ENCODE measurements at regions not wholly inside any gene's neighbourhood (a gene's known extent, or its start where the extent isn't known, plus 50 kb on each side); places are given as distances from the start of the nearest gene placed in this dataset.

DNA sequence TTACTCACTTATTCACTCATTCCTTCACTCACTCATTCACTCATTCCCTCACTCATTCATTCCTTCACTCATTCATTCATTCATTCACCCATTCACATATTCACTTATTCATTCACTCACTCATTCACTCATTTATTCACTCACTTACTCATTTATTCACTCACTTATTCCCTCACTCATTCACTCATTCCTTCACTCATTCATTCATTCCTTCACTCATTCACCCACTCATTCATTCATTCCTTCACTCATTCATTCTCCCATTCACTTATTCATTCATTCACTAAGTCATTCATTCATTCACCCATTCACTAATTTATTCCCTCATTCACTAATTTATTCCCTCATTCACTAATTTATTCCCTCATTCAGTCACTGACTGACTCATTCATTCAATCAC is 127.6 kb downstream of the EDN3 start:
- no peak overlapping the region for H3K4me3 ChIP-seq (ENCODE audit: extremely low read depth in 1 of 4, insufficient read depth in 2 of 4, low read depth in 3 of 4, low read length in 4 of 4)
- no peaks in the 10 kb centered on the region; a peak in 1 of 7 replicates for H3K4me1 ChIP-seq (replicated peaks in 1 of 4; ENCODE audit: control insufficient read depth in 3 of 4, insufficient read depth in 4 of 4, low read length in 3 of 4)
- H3K79me2 ChIP-seq (ENCODE audit: control insufficient read depth in 1 of 2, insufficient read depth in 2 of 2, low read length in 2 of 2), result no peaks in the 10 kb centered on the region
- no peak overlapping the region for H2AK5ac ChIP-seq (ENCODE audit: low read depth, low read length)
- POLR2A ChIA-PET (ENCODE audit: partially characterized antibody), result no interaction called here
- CTCF ChIA-PET (ENCODE audit: partially characterized antibody), result interaction anchor here (1.2 to 2.0 kb wide), 6 partner anchors 8 to 220 kb away, joined by 3 to 7 read pairs (median 4); no protein-coding TSS in a partner anchor
- no peak overlapping the region for H3K9ac ChIP-seq (replicated peaks in 1 of 4; ENCODE audit: extremely low read depth in 1 of 4, low read depth in 3 of 4, low read length in 3 of 4)
- no peak overlapping the region for H4K8ac ChIP-seq (ENCODE audit: extremely low read depth, insufficient read depth, low read length)
- H2AFZ ChIP-seq (ENCODE audit: low read length), result no peak overlapping the region
- no peak overlapping the region for H2BK20ac ChIP-seq (ENCODE audit: low read length)
- H3K56ac ChIP-seq (replicated peaks; ENCODE audit: insufficient read length, low read depth, low read length), result no peak overlapping the region
- no peaks in the 10 kb centered on the region for H4K20me1 ChIP-seq (replicated peaks in 1 of 2; ENCODE audit: control insufficient read depth in 1 of 2, insufficient read depth in 2 of 2, low read length in 2 of 2)
- H4K91ac ChIP-seq (replicated peaks; ENCODE audit: insufficient read length, low read length), result no peak overlapping the region
- no peak overlapping the region for H3K27ac ChIP-seq (ENCODE audit: low read depth, low read length)
- no peak overlapping the region for H4K5ac ChIP-seq (ENCODE audit: insufficient read length, low read depth, low read length)
- no peak overlapping the region for H2BK120ac ChIP-seq (replicated peaks; ENCODE audit: low read depth, low read length)
- no peak for FAIRE-seq
- no peak overlapping the region for H2BK12ac ChIP-seq (ENCODE audit: low read depth, low read length)
- no peak overlapping the region for H3K4me2 ChIP-seq (ENCODE audit: insufficient read depth in 1 of 2, low read depth in 2 of 2, low read length in 2 of 2)
- H3K23ac ChIP-seq (ENCODE audit: insufficient read length), result no peak overlapping the region
- no peaks in the 10 kb centered on the region for H3K27me3 ChIP-seq (replicated peaks in 1 of 4; ENCODE audit: control insufficient read depth in 3 of 4, extremely low read depth in 1 of 4, insufficient read depth in 3 of 4, low read length in 3 of 4)
- no peak overlapping the region for H2BK5ac ChIP-seq (ENCODE audit: low read depth, low read length)
- no peaks in the 10 kb centered on the region for H3K79me1 ChIP-seq (ENCODE audit: low read depth, low read length)
- no peak overlapping the region for H3K14ac ChIP-seq (ENCODE audit: insufficient read length)
- no peak overlapping the region for H3K4ac ChIP-seq (replicated peaks; ENCODE audit: insufficient read length, low read depth, low read length)
- H3K36me3 ChIP-seq (ENCODE audit: control insufficient read depth in 2 of 4, insufficient read depth in 4 of 4, low read length in 3 of 4), result no peaks in the 10 kb centered on the region
- no peaks in the 10 kb centered on the region; the same call in 1 of the 2 replicates for H3K23me2 ChIP-seq (ENCODE audit: low read depth, low read length)
- H3K18ac ChIP-seq (ENCODE audit: extremely low read depth, low read length), result no peak overlapping the region
- no peaks in the 10 kb centered on the region for H3K9me3 ChIP-seq (ENCODE audit: insufficient read depth in 2 of 2, low read depth in 1 of 2, low read length in 1 of 2)
- DNase-seq (ENCODE audit: low read depth in 1 of 2, low spot score in 2 of 2), result no peak
- no peak for TF ChIP-seq RBBP5 (IDR thresholded peaks at IDR 0.05; ENCODE audit: borderline replicate concordance, low read depth, low read length)
- no peak for TF ChIP-seq ZNF274 (IDR thresholded peaks at IDR 0.05; ENCODE audit: borderline replicate concordance, extremely low read depth, low read length)
- TF ChIP-seq TAF1 (IDR thresholded peaks at IDR 0.05; ENCODE audit: low read depth, low read length), result no peak
- H2BK15ac ChIP-seq (ENCODE audit: low read length), result no peak overlapping the region
